ENCODE measurements at regions not wholly inside any gene's neighbourhood (a gene's known extent, or its start where the extent isn't known, plus 50 kb on each side); places are given as distances from the start of the nearest gene placed in this dataset.
"Not testable (repeated sequence)": the region's sequence is repeated elsewhere in the genome, so short reads cannot be mapped to it uniquely, and the experiment has no call there.

- no peak for DNase-seq (ENCODE audit: low spot score)
Measured at GRCh38 chr1:227416156-227416830, 98.0 kb upstream of the CDC42BPA start.

DNA sequence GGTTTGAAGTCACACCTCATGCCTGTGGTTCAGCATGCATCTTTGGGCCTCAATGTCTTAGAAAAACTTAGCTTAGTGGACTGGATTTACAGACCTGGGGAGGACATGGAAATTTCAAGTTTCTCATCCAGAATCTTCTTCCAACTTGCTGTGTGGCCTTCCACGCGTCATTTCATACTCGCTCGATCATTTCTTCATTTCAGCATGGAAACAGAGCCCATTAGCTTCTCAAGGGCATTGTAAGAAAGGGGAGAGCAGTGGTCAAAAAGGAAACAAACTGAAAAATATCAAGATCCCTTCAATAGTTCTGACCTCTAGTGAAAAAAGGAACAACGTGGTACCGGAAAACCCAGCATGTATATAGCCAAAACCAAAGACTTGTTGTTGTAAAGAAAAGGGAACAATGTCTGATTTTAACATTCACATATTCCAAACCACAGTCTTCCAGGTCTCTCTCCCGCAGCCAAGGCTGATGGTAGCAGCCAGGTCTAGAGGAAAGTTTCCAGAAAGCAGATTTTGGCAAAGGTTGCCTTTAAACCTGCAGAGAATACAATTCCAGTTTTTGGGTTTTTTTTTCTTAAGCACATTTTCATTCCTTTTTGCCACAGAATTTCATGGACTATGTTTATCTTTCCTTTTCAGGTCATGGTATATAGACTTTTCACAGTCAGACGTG lies 97.0 kb upstream of the CDC42BPA start:
- no peak for DNase-seq (ENCODE audit: low spot score)

DNA sequence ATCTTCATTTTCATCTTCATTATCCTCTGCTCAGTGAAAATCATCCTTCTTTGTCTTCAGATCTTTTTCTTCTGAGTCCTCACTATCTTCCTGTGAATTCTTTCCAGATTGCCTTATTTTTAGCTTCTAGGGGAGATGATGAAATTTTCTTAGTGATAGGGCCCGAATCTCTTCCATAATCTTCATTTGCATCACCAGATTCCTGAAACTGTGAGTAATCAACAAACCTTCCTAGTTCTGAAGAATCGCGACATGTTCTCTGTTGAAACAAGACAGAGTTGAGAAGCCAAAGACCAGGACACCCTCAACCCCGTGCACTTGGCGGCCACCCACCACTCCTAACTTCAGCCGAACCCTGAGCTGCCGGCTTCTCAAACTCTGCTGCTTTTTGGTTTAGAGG lies 92.8 kb upstream of the CDC42BPA start:
- no peak for DNase-seq (ENCODE audit: low spot score)

GRCh38 chr1:227406332-227406731 lies 88.0 kb upstream of the CDC42BPA start:
- not testable (repeated sequence) for DNase-seq (ENCODE audit: low spot score)

- no peak for DNase-seq (ENCODE audit: low spot score)
Measured at GRCh38 chr1:227403535-227403934, 85.2 kb upstream of the CDC42BPA start.

DNA sequence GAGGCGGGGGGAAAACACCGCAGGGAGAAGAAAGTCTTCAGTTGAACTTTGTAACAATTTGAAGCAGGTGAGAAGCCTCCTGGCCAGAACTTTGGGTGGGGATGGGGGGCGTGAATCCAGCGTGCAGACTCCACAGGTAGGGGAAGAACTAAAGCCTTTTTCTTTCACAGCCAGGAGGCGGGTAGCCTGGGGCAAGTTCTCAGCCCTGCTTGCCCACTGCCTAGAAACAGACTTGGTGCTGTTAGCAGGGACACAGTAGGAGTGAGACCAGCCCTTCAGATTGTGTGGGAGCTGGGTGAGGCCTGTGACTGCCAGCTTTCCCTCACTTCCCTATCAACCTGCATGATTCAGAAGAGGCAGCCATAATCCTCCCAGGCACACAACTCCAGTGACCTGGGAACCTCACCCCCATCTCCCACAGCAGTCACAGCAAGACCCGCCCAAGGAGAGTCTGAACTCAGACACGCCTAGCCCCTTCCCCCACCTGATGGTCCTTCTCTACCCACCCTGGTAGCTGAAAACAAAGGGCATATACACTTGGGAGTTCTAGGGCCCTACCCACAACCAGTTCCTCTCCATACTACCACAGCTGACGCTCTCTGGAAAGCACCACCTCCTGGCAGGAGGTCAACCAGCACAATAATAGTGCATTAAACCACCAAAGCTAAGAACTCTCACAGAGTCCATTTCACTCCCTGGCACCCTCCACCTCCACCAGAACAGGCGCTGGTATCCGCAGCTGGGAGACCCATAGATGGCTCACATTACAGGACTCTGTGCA lies 83.5 kb upstream of the CDC42BPA start:
- no peak for DNase-seq (ENCODE audit: low spot score)

GRCh38 chr1:227399152-227399730 lies 80.9 kb upstream of the CDC42BPA start:
- DNase-seq (ENCODE audit: low spot score): no peak

GRCh38 chr1:227397354-227397978 lies 79.2 kb upstream of the CDC42BPA start:
- DNase-seq (ENCODE audit: low spot score): no peak

GRCh38 chr1:227396539-227397353 lies 78.5 kb upstream of the CDC42BPA start:
- DNase-seq (ENCODE audit: low spot score): no peak

DNA sequence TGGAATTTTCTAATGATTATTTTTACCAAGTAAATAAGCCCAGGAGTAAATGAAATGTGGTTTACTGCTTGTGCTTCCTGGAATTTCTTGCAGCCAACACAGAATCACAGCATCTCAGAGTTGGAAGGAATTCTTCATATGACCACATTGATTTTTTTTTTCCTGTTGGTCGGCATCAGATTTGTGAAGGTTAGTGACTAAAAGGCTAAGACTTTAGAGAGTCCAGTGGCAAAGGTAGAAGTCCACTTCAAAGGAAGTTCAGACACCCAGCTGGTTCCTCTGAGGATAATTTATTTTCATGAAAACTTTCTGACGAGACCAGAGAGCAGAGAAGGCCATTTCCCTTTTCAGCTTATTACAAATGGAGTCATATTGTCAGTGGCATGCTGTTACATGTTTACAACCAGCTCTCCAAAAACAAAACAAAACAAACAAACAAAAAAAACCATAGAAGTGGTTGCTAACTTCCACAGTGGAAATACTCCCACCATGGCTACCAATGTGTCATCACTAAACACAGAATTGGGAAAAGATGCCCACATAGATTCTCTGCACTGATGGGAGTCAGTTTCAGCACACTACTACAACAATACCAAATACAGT lies 77.2 kb upstream of the CDC42BPA start:
- DNase-seq (ENCODE audit: low spot score): no peak

DNA sequence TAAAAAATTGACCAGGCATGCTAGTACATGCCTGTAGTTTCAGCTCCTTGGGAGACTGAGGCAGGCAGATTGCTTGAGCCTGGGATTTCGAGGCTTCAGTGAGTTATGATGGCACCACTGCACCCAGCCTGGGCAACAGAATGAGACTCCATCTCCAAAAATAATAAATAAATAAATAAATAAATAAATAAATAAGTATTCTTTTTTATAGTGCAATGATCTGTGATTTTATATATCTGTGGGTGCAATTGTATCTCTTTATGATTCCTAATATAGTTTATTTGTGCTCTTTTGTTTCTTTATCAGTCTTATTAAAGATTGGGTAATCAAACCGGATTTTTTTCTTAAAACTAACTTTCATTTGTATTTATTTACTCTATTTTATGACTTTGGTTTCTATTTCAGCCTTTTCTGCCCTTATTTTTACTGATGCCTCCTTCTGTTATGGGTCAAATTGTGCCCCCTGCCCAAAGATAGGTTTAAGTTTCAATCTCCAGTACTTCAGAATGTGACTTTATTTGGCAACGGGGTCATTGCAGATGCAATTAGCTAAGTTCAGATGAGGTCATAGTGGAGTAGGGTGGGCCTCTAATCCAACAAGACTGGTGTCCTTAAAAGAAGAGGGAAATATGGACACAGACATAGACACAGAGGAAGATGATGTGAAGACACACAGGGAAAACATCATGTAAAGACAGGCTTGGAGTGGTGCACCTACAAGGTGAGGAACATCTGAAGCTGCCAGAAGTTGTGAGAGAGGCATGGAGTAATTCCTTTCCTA lies 74.9 kb upstream of the CDC42BPA start:
- DNase-seq (ENCODE audit: low spot score): no peak

- DNase-seq (ENCODE audit: low spot score): no peak
Measured at GRCh38 chr1:227391879-227392278, 73.6 kb upstream of the CDC42BPA start.

DNA sequence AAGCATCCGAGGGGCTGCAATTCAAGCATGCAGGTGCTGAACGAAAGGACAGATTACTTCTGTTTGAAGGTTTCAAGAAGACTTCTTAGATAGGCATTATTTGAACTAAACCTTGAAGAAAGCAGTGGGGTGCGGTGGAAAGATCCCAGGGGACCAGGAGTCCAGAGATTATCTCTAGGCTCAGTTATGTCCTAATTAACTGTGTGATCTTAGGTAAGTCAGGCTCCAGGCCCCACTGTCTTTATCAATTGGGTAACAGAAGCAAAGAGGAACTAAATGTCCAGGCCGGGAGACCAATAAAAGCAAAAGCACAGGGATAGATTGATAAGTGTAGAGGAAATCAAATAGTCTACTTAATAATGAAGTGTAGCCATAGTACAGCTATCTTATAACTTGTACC lies 72.9 kb upstream of the CDC42BPA start:
- no peak for DNase-seq (ENCODE audit: low spot score)

GRCh38 chr1:227390525-227390924 lies 72.2 kb upstream of the CDC42BPA start:
- DNase-seq (ENCODE audit: low spot score): no peak

GRCh38 chr1:227388214-227389168 lies 70.2 kb upstream of the CDC42BPA start:
- no peak for DNase-seq (ENCODE audit: low spot score)

DNA sequence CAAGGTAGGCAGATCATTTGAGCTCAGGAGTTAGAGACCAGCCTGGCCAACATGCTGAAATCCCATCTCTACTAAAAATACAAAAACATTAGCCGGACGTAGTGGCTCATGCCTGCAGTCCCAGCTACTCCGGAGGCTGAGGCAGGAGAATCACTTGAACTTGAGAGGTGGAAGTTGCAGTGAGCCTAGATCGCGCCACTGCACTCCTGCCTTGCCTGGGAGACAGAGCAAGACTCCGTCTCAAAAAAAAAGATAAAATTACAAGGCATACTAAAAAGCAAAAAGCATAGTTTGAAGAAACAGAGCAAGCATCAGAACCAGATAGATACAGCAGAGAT lies 61.2 kb upstream of the CDC42BPA start:
- no peak for DNase-seq (ENCODE audit: low spot score)

DNA sequence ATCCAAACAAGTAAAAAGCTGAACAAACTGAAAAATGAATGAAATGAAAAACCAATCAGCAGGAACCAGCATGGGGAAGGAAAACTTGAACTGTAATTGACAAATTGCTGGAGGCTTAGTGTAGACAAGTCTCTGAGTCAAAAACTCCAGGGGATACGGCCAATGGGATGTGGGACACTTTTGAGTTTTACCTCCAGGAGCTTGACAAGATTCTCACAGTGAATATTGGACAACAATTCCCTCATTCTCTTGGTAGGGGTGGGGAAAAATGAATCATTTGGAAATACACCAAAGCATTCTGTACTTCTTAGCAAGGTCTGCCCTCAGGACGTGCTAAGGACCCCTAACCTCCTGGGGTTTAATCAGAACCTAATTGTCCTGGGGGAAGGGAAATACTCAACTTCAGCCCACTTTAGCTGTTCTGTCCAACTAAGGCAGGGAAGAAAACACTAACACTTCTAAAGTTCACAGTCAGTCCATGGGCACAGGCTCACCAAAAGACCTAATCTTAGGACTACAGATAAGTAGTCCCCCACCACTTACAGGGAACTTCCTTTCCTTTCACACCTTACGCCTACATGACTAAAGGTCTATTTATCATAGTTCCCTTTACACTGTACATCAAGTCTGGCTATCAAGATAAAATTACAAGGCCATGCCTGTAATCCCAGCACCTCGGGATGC lies 60.7 kb upstream of the CDC42BPA start:
- DNase-seq (ENCODE audit: low spot score): no peak

- no peak for DNase-seq (ENCODE audit: low spot score)
Measured at GRCh38 chr1:227378181-227378580, 59.9 kb upstream of the CDC42BPA start.

DNA sequence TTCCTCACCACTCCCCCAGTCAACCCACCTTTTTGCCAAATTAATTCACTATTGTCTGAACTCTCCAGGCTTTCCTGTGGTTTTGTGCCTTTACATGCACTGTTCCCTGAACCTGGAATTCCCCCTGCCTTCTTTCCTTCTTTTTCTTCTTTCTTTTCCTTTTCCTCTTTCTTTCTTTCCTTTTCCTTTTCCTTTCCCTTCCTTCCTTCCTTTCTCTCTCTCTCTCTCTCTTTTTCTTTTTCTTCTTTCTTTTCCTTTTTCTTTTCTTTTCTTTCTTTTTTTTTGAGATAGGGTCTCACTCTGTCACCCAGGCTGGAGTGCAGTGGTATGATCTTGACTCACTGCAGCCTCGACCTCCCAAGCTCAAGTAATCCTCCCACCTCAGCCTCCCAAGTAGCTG lies 56.6 kb upstream of the CDC42BPA start:
- DNase-seq (ENCODE audit: low spot score): no peak

Measured in cerebellar cortex (tissue), 1 donor.